Neutrophil (primary cell): ENCODE measurements at regions not wholly inside any gene's neighbourhood (a gene's known extent, or its start where the extent isn't known, plus 50 kb on each side); places are given as distances from the start of the nearest gene placed in this dataset.

Experiments used
- H3K27ac ChIP-seq: fragments of 200-600 bp; sonication (generic); 2 replicates; pipeline ENCODE4 v1.5.1; 2016; ENCODE audit warnings: mild to moderate bottlenecking, moderate library complexity
- H3K27me3 ChIP-seq: fragments of 200-600 bp; sonication (generic); 2 replicates; pipeline ENCODE4 v1.6.0; 2016; ENCODE audit warnings: mild to moderate bottlenecking
- H3K36me3 ChIP-seq: fragments of 200-600 bp; sonication (generic); 2 replicates; pipeline ENCODE4 v1.5.1; 2017
- H3K4me1 ChIP-seq, 2 experiments: fragments of 200-600 bp in 1 of 2; sonication (generic) in 1 of 2; 1 replicate in 1 of 2; 2 replicates in 1 of 2; pipeline versions ENCODE4 v1.5.1 to v1.6.1; 2013 to 2016; ENCODE audit warnings: low read depth in 1 of 2, low read length in 1 of 2, mild to moderate bottlenecking in 1 of 2, moderate library complexity in 1 of 2; ENCODE audit not compliant: control insufficient read depth in 1 of 2, insufficient read depth in 1 of 2
- H3K4me3 ChIP-seq, 2 experiments: fragments of 200-600 bp in 1 of 2; sonication (generic) in 1 of 2; 1 replicate in 1 of 2; 2 replicates in 1 of 2; pipeline ENCODE4 v1.5.1; 2013 to 2016; ENCODE audit warnings: low read depth in 1 of 2, low read length in 1 of 2, mild to moderate bottlenecking in 1 of 2, moderate library complexity in 1 of 2
- H3K9me3 ChIP-seq: fragments of 200-600 bp; sonication (generic); 2 replicates; pipeline ENCODE4 v1.5.1; 2016
- TF ChIP-seq, protein P1 (sequence below): fragments of 200-600 bp; sonication (generic); IDR thresholded peaks from 2 replicates; pipeline ENCODE4 v1.5.1; 2016; ENCODE audit warnings: antibody characterized with exemption

DNA sequence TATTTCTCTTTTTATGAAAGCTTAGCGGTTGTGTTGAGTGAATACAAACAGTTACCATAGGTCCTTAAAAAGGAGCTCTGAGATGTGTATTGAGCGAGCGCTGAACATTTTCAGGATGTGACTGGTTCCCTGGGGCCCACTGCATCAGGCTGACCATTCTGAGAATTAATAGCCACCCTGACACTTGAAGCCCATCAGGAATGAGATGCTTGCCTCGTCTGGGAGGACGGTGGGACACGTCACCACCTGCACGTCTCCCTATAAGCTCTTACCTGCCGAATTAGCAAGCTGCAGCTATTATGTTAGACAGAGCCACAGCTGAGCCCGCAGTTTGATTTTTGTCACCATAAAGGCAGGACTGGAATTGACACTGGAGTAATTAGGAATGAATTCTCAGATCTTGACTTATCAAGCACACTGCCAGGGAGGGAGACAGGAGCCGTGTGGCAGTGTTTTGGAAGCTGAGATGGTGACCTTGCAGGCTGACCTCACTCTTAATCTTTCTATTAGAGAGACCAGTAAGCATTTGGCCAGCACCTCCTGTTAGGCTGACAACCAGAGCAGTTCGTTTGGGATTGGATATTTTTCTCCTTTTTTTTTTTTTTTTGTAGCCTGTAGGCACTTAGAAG lies 373.1 kb upstream of the WWC1 start:
- Histone ChIP-seq H3K4me3 (no peak overlapping the region), H3K27ac (no peak overlapping the region), H3K9me3 (no peaks in the 10 kb centered on the region), H3K36me3 (no peaks in the 10 kb centered on the region), H3K27me3 (no peaks in the 10 kb centered on the region), H3K4me1 (no peaks in the 10 kb centered on the region)
- TF ChIP-seq, protein P1, sequence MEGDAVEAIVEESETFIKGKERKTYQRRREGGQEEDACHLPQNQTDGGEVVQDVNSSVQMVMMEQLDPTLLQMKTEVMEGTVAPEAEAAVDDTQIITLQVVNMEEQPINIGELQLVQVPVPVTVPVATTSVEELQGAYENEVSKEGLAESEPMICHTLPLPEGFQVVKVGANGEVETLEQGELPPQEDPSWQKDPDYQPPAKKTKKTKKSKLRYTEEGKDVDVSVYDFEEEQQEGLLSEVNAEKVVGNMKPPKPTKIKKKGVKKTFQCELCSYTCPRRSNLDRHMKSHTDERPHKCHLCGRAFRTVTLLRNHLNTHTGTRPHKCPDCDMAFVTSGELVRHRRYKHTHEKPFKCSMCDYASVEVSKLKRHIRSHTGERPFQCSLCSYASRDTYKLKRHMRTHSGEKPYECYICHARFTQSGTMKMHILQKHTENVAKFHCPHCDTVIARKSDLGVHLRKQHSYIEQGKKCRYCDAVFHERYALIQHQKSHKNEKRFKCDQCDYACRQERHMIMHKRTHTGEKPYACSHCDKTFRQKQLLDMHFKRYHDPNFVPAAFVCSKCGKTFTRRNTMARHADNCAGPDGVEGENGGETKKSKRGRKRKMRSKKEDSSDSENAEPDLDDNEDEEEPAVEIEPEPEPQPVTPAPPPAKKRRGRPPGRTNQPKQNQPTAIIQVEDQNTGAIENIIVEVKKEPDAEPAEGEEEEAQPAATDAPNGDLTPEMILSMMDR = no peak

DNA sequence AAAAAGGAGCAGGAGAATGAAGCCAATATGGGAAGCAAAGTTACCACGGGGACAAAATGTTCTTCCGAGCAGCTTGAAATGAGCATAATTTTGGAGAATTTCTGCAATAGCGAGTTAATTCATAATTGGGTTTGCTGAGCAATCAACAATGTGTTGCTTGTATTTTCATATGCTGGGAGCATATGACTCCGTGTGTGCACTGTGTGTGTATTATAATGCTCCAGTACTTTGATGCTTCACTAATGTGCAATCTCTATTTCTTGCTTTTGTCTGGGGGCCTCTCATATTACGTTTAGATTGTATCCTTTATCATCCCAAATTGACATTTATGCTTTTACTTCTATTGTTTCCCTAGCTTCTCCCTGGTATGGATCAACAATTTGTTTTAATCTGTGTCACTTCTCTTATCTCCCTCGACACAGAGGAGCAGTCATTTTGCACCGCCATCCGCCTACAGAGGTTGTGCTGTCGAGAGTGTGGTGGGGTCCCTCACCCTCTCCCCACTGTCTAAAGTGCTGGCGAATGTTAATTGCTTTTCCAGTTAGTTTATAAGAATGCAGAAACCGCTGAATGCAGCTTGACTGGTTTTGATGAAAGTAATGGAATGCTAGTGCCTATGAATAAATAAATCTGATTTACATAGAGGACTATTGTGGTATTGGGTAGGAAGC lies 372.5 kb upstream of the WWC1 start:
- H3K27me3 ChIP-seq = no peaks in the 10 kb centered on the region
- no peak overlapping the region for H3K27ac ChIP-seq
- H3K36me3 ChIP-seq = no peaks in the 10 kb centered on the region
- no peaks in the 10 kb centered on the region for H3K4me1 ChIP-seq
- TF ChIP-seq, protein P1 = no peak
- H3K9me3 ChIP-seq = no peaks in the 10 kb centered on the region
- H3K4me3 ChIP-seq = no peak overlapping the region

DNA sequence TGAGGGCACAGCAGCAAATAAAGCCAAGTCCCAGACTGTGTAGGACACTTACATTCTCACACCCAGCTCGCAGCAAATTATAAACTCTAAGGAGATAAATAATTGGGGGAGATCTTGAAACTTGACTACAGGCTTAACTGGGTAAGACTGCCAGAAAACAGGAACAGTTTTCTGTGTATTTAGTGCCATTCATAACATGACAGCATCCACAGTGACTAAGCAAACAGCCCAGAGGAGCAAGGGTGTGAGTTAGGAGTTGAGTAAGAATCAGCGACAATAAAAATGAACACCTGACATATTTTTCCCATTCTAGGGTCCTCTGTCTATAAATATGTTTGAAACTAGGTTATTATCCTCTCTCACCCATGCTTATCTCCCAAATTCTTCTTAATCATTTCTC lies 370.9 kb upstream of the WWC1 start:
- TF ChIP-seq, protein P1 = no peak
- Histone ChIP-seq H3K9me3 (no peaks in the 10 kb centered on the region), H3K27ac (no peak overlapping the region), H3K4me3 (no peak overlapping the region), H3K27me3 (no peaks in the 10 kb centered on the region), H3K36me3 (no peaks in the 10 kb centered on the region), H3K4me1 (no peaks in the 10 kb centered on the region)

DNA sequence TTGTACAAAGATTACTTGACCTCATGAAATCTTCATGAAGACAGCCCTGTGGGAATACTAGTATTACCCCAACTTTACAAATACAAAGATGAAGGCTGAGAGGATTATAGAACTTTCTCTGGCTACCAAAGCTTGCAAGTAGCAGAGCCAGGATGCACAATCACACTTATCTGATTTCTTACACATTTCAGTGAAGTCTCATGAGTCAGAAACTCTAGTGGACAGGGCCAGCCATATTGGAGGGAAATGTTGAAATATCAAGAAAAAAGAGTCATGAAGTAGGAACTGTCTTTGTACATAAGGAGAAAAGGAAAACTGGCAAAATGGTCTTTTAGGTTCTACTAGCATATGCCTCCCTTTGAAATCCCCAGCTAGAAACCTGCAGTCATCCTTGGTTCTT lies 369.6 kb upstream of the WWC1 start:
- H3K36me3 ChIP-seq = no peaks in the 10 kb centered on the region
- TF ChIP-seq, protein P1 = no peak

GRCh38 chr5:167923396-167923795 lies 368.0 kb upstream of the WWC1 start:
- Histone ChIP-seq H3K4me1 (no peaks in the 10 kb centered on the region), H3K4me3 (no peak overlapping the region)
- TF ChIP-seq, protein P1 = no peak

More for the DNA sequence above, 369.6 kb upstream of the WWC1 start:
- Histone ChIP-seq H3K27me3 (no peaks in the 10 kb centered on the region), H3K4me3 (no peak overlapping the region), H3K9me3 (no peaks in the 10 kb centered on the region), H3K4me1 (no peaks in the 10 kb centered on the region), H3K27ac (no peak overlapping the region)

More at GRCh38 chr5:167923396-167923795, 368.0 kb upstream of the WWC1 start:
- Histone ChIP-seq H3K27ac (no peak overlapping the region), H3K36me3 (no peaks in the 10 kb centered on the region), H3K27me3 (no peaks in the 10 kb centered on the region), H3K9me3 (no peaks in the 10 kb centered on the region)
